ENCODE measurements at regions not wholly inside any gene's neighbourhood (a gene's known extent, or its start where the extent isn't known, plus 50 kb on each side); places are given as distances from the start of the nearest gene placed in this dataset.

- no peak for DNase-seq (ENCODE audit: low read depth)
Observed at GRCh38 chr7:130878785-130879184, 144.8 kb upstream of the KLF14 start.

- DNase-seq (ENCODE audit: low read depth) = no peak
Observed at GRCh38 chr7:130879191-130879590, 145.2 kb upstream of the KLF14 start.

GRCh38 chr7:130880668-130881067, 146.7 kb upstream of the KLF14 start:
- no peak for DNase-seq (ENCODE audit: low read depth)

- DNase-seq (ENCODE audit: low read depth) = no peak
Observed at GRCh38 chr7:130881091-130881798, 147.2 kb upstream of the KLF14 start.

- DNase-seq (ENCODE audit: low read depth) = no peak
Observed at GRCh38 chr7:130881799-130882141, 147.8 kb upstream of the KLF14 start.

- DNase-seq (ENCODE audit: low read depth) = no peak
Observed at GRCh38 chr7:130882396-130882795, 148.4 kb upstream of the KLF14 start.

GRCh38 chr7:130883928-130884327, 149.9 kb upstream of the KLF14 start:
- no peak for DNase-seq (ENCODE audit: low read depth)

GRCh38 chr7:130884437-130885417, 150.7 kb upstream of the KLF14 start:
- no peak for DNase-seq (ENCODE audit: low read depth)

GRCh38 chr7:130886438-130887135, 152.6 kb upstream of the KLF14 start:
- DNase-seq (ENCODE audit: low read depth) = no peak

- DNase-seq (ENCODE audit: low read depth) = peak; percentile 96
Observed at GRCh38 chr7:130887182-130887956, 153.4 kb upstream of the KLF14 start.

- DNase-seq (ENCODE audit: low read depth) = no peak
Observed at GRCh38 chr7:130887957-130888371, 154.0 kb upstream of the KLF14 start.

- DNase-seq (ENCODE audit: low read depth) = no peak
Observed at GRCh38 chr7:130888468-130888867, 154.5 kb upstream of the KLF14 start.

- DNase-seq (ENCODE audit: low read depth) = no peak
Observed at GRCh38 chr7:130890176-130891020, 156.4 kb upstream of the KLF14 start.

- peak; percentile 99 for DNase-seq (ENCODE audit: low read depth)
Observed at GRCh38 chr7:130891254-130892094, 157.5 kb upstream of the KLF14 start.

- peak; percentile 83 for DNase-seq (ENCODE audit: low read depth)
Observed at GRCh38 chr7:130893441-130893894, 159.5 kb upstream of the KLF14 start.

GRCh38 chr7:130894146-130894908, 160.3 kb upstream of the KLF14 start:
- peak; percentile 96 for DNase-seq (ENCODE audit: low read depth)

- DNase-seq (ENCODE audit: low read depth) = no peak
Observed at GRCh38 chr7:130894909-130895750, 161.1 kb upstream of the KLF14 start.

Measured in M059J (cell line).